GM12872 (cell line): ENCODE measurements at regions not wholly inside any gene's neighbourhood (a gene's known extent, or its start where the extent isn't known, plus 50 kb on each side); places are given as distances from the start of the nearest gene placed in this dataset.

Source experiments
- TF ChIP-seq, protein P1 (sequence below): IDR thresholded peaks from 3 replicates; pipeline ENCODE4 v1.5.1; 2011; ENCODE audit warnings: low read depth, mild to moderate bottlenecking, low read length, moderate library complexity; ENCODE audit not compliant: insufficient read depth

DNA sequence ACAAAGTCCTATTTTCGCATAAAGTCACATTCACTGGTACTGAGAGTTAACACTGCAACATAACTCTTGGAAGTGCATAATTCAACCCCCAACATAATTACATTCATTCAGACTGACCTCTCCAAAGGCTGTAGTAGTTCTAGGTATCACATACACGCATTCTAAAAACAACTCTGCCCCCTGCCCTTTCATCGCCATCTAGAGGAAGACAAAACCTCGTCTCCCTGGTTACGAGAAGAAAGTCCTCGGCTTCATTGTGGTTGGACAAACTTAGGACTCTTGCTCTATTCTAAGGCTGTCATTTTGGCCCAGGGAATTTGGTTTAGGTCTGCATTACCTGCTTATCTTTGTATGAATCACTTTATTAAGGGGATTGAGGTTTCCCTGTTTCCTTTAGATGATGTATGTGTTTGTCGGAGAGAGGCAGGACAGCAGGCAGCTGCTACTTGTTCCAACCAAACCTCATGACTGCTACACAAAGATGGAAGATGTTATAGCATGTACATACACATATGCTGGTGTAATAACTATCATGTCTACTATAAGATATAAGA is 215.4 kb upstream of the NRXN1 start:
- TF ChIP-seq, protein P1, sequence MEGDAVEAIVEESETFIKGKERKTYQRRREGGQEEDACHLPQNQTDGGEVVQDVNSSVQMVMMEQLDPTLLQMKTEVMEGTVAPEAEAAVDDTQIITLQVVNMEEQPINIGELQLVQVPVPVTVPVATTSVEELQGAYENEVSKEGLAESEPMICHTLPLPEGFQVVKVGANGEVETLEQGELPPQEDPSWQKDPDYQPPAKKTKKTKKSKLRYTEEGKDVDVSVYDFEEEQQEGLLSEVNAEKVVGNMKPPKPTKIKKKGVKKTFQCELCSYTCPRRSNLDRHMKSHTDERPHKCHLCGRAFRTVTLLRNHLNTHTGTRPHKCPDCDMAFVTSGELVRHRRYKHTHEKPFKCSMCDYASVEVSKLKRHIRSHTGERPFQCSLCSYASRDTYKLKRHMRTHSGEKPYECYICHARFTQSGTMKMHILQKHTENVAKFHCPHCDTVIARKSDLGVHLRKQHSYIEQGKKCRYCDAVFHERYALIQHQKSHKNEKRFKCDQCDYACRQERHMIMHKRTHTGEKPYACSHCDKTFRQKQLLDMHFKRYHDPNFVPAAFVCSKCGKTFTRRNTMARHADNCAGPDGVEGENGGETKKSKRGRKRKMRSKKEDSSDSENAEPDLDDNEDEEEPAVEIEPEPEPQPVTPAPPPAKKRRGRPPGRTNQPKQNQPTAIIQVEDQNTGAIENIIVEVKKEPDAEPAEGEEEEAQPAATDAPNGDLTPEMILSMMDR: no peak

DNA sequence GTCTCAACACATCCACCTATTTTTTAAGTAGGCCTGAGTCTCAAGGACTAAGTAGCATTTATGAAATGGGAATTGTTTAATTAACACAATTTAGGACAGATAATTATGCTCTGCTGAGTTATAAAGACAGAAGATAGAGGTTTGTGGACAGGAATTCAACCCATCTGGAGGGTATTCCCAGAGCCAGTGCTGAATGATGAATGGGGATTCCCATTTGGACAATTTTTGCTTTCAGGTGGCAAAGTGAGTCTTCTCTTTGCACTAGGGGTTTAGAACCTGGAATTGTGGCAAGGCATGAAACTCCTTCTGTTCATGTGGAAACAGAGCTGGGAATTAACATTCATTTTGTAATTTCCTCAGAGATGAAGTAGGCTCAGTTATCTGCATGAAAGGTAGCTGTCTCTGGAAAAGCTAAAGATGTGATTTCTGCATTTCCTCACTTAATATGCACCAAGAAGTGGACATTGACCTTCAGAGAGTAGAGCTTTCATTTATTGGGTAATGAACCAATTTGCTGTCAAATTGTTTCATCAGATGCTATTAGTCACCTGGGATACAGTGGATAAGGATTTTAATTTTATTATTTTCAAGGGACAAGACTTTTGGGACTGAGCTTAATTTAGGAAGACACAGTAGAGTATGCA is 212.1 kb upstream of the NRXN1 start:
- TF ChIP-seq, protein P1: no peak

DNA sequence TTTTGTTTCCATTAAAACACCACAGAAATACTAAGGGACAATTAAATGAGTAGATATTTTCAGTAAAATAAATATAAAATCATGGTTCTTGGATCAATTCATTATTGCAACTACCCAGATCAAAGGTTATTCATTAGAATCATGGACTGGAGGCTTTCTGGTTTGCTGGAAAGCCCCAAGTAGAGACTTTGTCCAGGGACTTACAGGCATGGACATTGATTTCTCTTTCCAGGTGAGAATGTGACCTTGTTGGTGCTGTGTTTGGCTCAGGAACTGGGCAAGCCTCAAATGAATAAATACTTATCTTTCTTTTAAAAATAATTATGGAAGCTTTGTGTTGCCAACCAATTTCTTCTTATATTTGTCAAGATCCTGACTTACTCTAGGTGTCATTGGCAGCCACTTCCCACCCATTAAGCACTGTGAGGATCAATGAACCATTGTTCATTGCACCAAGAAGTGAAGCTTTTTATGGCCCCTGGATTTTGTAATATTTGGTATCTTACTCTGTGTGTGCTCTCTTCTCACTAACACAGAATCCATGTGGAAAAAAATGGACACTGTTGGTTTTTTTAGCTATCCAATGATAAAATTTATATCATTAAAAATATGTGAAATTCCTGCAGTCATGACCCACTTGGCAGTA is 205.8 kb upstream of the NRXN1 start:
- TF ChIP-seq, protein P1: no peak

DNA sequence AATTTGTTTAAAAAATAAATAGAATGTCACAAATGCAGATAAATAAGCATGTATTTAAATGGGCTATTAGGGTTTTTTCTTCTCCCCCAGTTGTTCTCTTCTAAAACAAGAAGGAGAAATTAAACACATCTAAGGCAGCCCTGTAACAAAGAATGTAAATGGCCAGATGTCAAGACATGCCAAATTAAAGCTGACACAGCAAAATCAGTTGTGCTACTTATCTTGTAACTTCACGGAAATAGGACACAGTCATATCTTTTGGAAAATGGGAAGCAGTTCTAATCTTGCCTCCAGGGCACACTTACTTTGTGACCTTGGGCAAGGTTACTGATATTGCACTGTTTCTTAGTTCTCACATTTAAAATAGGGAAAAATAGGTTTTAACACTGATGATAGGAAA is 200.1 kb upstream of the NRXN1 start:
- TF ChIP-seq, protein P1: no peak

DNA sequence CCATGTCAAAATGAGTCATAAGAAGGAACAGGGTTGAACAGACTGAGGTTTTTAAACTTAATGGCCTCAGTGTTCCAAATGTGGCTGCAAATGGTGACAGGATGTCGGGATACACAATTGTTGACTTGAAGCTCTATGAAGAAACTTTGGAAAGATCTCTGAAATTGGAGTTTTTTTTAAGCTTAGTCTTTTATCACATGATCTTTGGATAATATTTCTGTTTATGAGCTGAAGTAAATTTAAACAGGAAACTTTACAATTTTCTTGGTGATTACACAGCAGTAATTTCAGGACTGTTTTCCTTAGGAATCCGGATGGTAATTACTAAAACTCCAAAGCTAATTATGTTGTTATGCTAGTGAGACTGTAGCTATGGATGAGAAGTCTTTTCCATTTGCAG is 199.1 kb upstream of the NRXN1 start:
- TF ChIP-seq, protein P1: no peak

DNA sequence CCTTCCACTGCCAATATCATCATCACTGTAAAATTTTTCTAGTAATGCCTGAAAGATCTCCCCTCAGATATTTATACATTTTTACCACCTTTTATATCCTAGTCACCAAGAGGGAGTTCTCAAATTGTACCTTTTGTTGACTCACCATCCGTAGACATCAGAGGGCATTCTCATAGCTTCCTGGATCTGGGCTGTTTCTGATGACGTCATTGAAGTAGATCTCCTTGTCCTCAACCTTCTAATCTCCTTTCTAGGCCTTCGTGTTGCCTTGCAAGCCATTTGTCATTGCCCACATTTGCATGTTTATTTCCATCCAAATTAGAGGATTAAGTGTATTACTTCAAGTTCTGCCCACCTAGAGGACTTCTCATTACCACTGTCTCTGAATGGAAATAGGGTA is 193.4 kb upstream of the NRXN1 start:
- TF ChIP-seq, protein P1: no peak

DNA sequence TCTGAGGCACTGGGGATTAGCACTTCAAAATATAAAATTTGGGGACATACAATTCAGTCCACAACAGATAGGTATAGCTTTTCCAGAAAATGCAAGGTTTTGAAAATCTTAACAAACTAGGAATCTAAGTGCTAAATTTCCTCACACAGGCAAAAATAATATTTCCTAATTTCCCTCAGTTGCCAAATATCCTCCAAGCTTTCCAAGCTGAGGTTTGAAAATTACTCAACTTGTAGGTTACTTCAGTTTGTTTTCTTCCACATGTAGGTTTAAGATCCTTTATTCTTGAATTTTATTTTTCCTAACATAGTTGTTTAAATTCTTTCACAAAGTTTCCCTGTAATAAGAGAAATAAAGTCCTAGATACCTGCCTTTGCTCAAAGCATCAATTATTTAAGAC is 192.9 kb upstream of the NRXN1 start:
- TF ChIP-seq, protein P1: no peak
